GM23248 (cell line): ENCODE measurements at regions not wholly inside any gene's neighbourhood (a gene's known extent, or its start where the extent isn't known, plus 50 kb on each side); places are given as distances from the start of the nearest gene placed in this dataset.
A peak's percentile ranks its signal among the peaks of the same experiment; 100 is the strongest.

Experiments used
- DNase-seq: peaks from one replicate; pipeline ENCODE4 v3.0.0-alpha.2; 2015
- H2AFZ ChIP-seq: fragments of 200-600 bp; sonication (generic); 2 replicates; pipeline ENCODE4 v1.6.1; 2016; ENCODE audit warnings: antibody characterized with exemption
- H3F3A ChIP-seq: fragments of 200-600 bp; sonication (generic); 2 replicates; pipeline ENCODE4 v1.6.1; 2016; ENCODE audit warnings: mild to moderate bottlenecking, antibody characterized with exemption, mixed run types; ENCODE audit not compliant: insufficient read depth
- H3K27ac ChIP-seq: fragments of 200-600 bp; sonication (generic); 2 replicates; pipeline ENCODE4 v1.5.1; 2016; ENCODE audit warnings: mild to moderate bottlenecking
- H3K27me3 ChIP-seq: fragments of 200-600 bp; sonication (generic); replicated peaks from 2 replicates; pipeline ENCODE4 v1.6.1; 2016; ENCODE audit warnings: mild to moderate bottlenecking; ENCODE audit not compliant: insufficient read depth
- H3K36me3 ChIP-seq: fragments of 200-600 bp; sonication (generic); 2 replicates; pipeline ENCODE4 v1.6.1; 2016; ENCODE audit warnings: low read depth, mild to moderate bottlenecking
- H3K4me1 ChIP-seq: fragments of 200-600 bp; sonication (generic); 2 replicates; pipeline ENCODE4 v1.6.1; 2016; ENCODE audit warnings: mild to moderate bottlenecking; ENCODE audit not compliant: insufficient read depth
- H3K4me2 ChIP-seq: fragments of 200-600 bp; sonication (generic); one replicate; pipeline ENCODE4 v1.6.1; 2016; ENCODE audit warnings: mild to moderate bottlenecking; ENCODE audit not compliant: unreplicated experiment
- H3K4me3 ChIP-seq: fragments of 200-600 bp; sonication (generic); 2 replicates; pipeline ENCODE4 v1.5.1; 2016; ENCODE audit warnings: mild to moderate bottlenecking
- H3K79me2 ChIP-seq: fragments of 200-600 bp; sonication (generic); 2 replicates; pipeline ENCODE4 v1.6.1; 2016; ENCODE audit warnings: mild to moderate bottlenecking; ENCODE audit not compliant: insufficient read depth
- H3K9ac ChIP-seq: fragments of 200-600 bp; sonication (generic); 2 replicates; pipeline ENCODE4 v1.6.1; 2016; ENCODE audit warnings: mild to moderate bottlenecking
- H3K9me2 ChIP-seq: fragments of 200-600 bp; sonication (generic); 2 replicates; pipeline ENCODE4 v1.6.1; 2016; ENCODE audit warnings: mixed run types, mild to moderate bottlenecking, moderate library complexity; ENCODE audit not compliant: insufficient read depth
- H3K9me3 ChIP-seq: fragments of 200-600 bp; sonication (generic); one replicate; pipeline ENCODE4 v1.6.1; 2017; ENCODE audit warnings: low read depth
- H4K20me1 ChIP-seq: fragments of 200-600 bp; sonication (generic); 2 replicates; pipeline ENCODE4 v1.6.0; 2016; ENCODE audit not compliant: insufficient read depth
- EZH2 ChIP-seq: fragments of 200-600 bp; sonication (generic); IDR thresholded peaks from 2 replicates; pipeline ENCODE4 v1.6.1; 2018; ENCODE audit warnings: antibody characterized with exemption, mild to moderate bottlenecking; ENCODE audit not compliant: insufficient read depth, poor library complexity, severe bottlenecking
- EZH2phosphoT487 ChIP-seq: fragments of 200-600 bp; sonication (generic); IDR thresholded peaks from 2 replicates; pipeline ENCODE4 v1.6.1; 2018; ENCODE audit warnings: antibody characterized with exemption, moderate library complexity, mild to moderate bottlenecking, low read depth; ENCODE audit not compliant: insufficient read depth
- WGBS, 2 experiments: methylation state at CpG; one replicate each; pipeline ENCODE4 v1.1.6; 2015 to 2017; ENCODE audit warnings: low lambda C conversion rate in 2 of 2, low coverage in 1 of 2; ENCODE audit errors: missing lambda C conversion rate in 2 of 2; 5-methylcytosine and 5-hydroxymethylcytosine counted together
- in situ Hi-C: fragments of 300-500 bp; cut with MboI; formaldehyde crosslinking; loops from 2 replicates; pipeline ENCODE4 v1.15.0; 2020

- no peaks in the 10 kb centered on the region for H3K36me3 ChIP-seq
- H2AFZ ChIP-seq: no peak overlapping the region
- no peak overlapping the region for H3K4me2 ChIP-seq
- H3K27me3 ChIP-seq: no peaks in the 10 kb centered on the region
- WGBS, 2 experiments: 87 to 91% methylated on average over 12 of the region's 12 CpGs
- in situ Hi-C loops: no loop called here
- no peaks in the 10 kb centered on the region for H3K9me2 ChIP-seq
- no peaks in the 10 kb centered on the region for H3K9me3 ChIP-seq
- no peak for TF ChIP-seq EZH2phosphoT487
- no peak for TF ChIP-seq EZH2
- DNase-seq: no peak
- no peak overlapping the region for H3K27ac ChIP-seq
- no peaks in the 10 kb centered on the region for H3K79me2 ChIP-seq
- no peak overlapping the region for H3K4me3 ChIP-seq
- no peak overlapping the region for H3K9ac ChIP-seq
- H3K4me1 ChIP-seq: 0 out of 2 replicates have a peak, but pooled peaks cover 12% of the 10 kb centered on the region
- H4K20me1 ChIP-seq: no peaks in the 10 kb centered on the region
- 0 out of 2 replicates have a peak, but pooled peaks cover 4% of the 10 kb centered on the region for H3F3A ChIP-seq
Observed at GRCh38 chr16:29316761-29317183, 89.7 kb downstream of the NPIPB11 start.

GRCh38 chr16:29315916-29316517 lies 90.5 kb downstream of the NPIPB11 start:
- Histone ChIP-seq H2AFZ (no peak overlapping the region), H4K20me1 (no peaks in the 10 kb centered on the region), H3K4me1 (0 out of 2 replicates have a peak, but pooled peaks cover 13% of the 10 kb centered on the region), H3K36me3 (no peaks in the 10 kb centered on the region), H3K4me2 (no peak overlapping the region), H3K27ac (no peak overlapping the region), H3K9me3 (no peaks in the 10 kb centered on the region), H3K27me3 (no peaks in the 10 kb centered on the region), H3K4me3 (no peak overlapping the region), H3K79me2 (no peaks in the 10 kb centered on the region), H3F3A (0 out of 2 replicates have a peak, but pooled peaks cover 4% of the 10 kb centered on the region), H3K9me2 (no peaks in the 10 kb centered on the region), H3K9ac (no peak overlapping the region)
- TF ChIP-seq EZH2phosphoT487 (no peak), EZH2 (no peak)
- in situ Hi-C loops: no loop called here
- DNase-seq: no peak
- WGBS, 2 experiments: 79 to 80% methylated on average over 11 to 12 of the region's 12 CpGs

GRCh38 chr16:29315046-29315445 lies 91.5 kb downstream of the NPIPB11 start:
- H3K27ac ChIP-seq: no peak overlapping the region
- H3K27me3 ChIP-seq: no peaks in the 10 kb centered on the region
- peak; percentile 12 for DNase-seq
- WGBS, 2 experiments: 64 to 67% methylated on average over 5 of the region's 5 CpGs
- TF ChIP-seq EZH2phosphoT487 (no peak), EZH2 (no peak)
- H3K4me1 ChIP-seq: 0 out of 2 replicates have a peak, but pooled peaks cover 15% of the 10 kb centered on the region
- in situ Hi-C loops: no loop called here
- H3K36me3 ChIP-seq: no peaks in the 10 kb centered on the region
- H3K4me3 ChIP-seq: no peak overlapping the region
- H3K9ac ChIP-seq: no peak overlapping the region
- H3K9me2 ChIP-seq: no peaks in the 10 kb centered on the region
- no peak overlapping the region for H3K4me2 ChIP-seq
- H4K20me1 ChIP-seq: no peaks in the 10 kb centered on the region
- no peak overlapping the region for H2AFZ ChIP-seq
- no peaks in the 10 kb centered on the region for H3K9me3 ChIP-seq
- H3K79me2 ChIP-seq: no peaks in the 10 kb centered on the region
- 0 out of 2 replicates have a peak, but pooled peaks cover 4% of the 10 kb centered on the region for H3F3A ChIP-seq

GRCh38 chr16:29314292-29314934 lies 92.1 kb downstream of the NPIPB11 start:
- Histone ChIP-seq H3K9me2 (no peaks in the 10 kb centered on the region), H2AFZ (no peak overlapping the region), H3K27ac (no peak overlapping the region), H3K4me3 (no peak overlapping the region), H3K79me2 (no peaks in the 10 kb centered on the region), H3K9me3 (no peaks in the 10 kb centered on the region), H3K36me3 (no peaks in the 10 kb centered on the region), H3K9ac (no peak overlapping the region), H3F3A (0 out of 2 replicates have a peak, but pooled peaks cover 4% of the 10 kb centered on the region), H4K20me1 (no peaks in the 10 kb centered on the region), H3K27me3 (no peaks in the 10 kb centered on the region), H3K4me1 (0 out of 2 replicates have a peak, but pooled peaks cover 15% of the 10 kb centered on the region), H3K4me2 (no peak overlapping the region)
- in situ Hi-C loops: no loop called here
- no peak for DNase-seq
- 91 to 92% methylated on average over 13 to 20 of the region's 20 CpGs for WGBS, 2 experiments
- TF ChIP-seq EZH2phosphoT487: no peak
- TF ChIP-seq EZH2: no peak
